K562 (cell line): ENCODE measurements at regions not wholly inside any gene's neighbourhood (a gene's known extent, or its start where the extent isn't known, plus 50 kb on each side); places are given as distances from the start of the nearest gene placed in this dataset.

Source experiments
- ATAC-seq: fragments of 200-7000 bp; cut with Tn5 transposase; 3 replicates; pipeline ENCODE4 v1.9.1; 2020; ENCODE audit warnings: moderate library complexity
- BruUV-seq: library from RNA; stranded (reverse); fragments of 400-500 nt; replicated peaks from 2 replicates; lab custom pipeline; 2021; lab: Mats Ljungman, UMichigan
- CTCF ChIA-PET: fragments of 300-600 bp; formaldehyde crosslinking; extraction: SDS; loops from one replicate; lab custom pipeline; 2021; ENCODE audit warnings: low intra/inter-chr PET ratio; lab: Yijun Ruan, JAX
- POLR2A ChIA-PET: fragments of 300-600, 350-650 bp; sonication (Branson Sonifier 250); formaldehyde crosslinking; extraction: SDS; loops from one replicate; lab custom pipeline; 2021; ENCODE audit warnings: antibody characterized with exemption, inconsistent platforms; lab: Yijun Ruan, JAX
- DNase-seq, 4 experiments: peaks; one replicate each; pipeline versions ENCODE4 v3.0.0 to v3.0.0-alpha.2; 2011 to 2018; ENCODE audit warnings: low spot score in 3 of 4, mixed read lengths in 3 of 4; ENCODE audit errors: extremely low read depth in 1 of 4
- FAIRE-seq: peaks from 2 replicates; lab custom pipeline; 2011; peaks lifted over from hg19 to GRCh38; lab: Jason Lieb, UNC
- H2AFZ ChIP-seq: 2 replicates; pipeline ENCODE4 v1.6.0; 2011; ENCODE audit warnings: low read depth, low read length, control low read depth, inconsistent platforms
- H3K27ac ChIP-seq: fragments of 200-600 bp; 3 replicates; pipeline ENCODE4 v1.8.0; 2011; ENCODE audit warnings: low read depth, mild to moderate bottlenecking, control low read depth, inconsistent platforms, low read length, moderate library complexity, mixed read lengths; ENCODE audit errors: extremely low read depth
- H3K27me3 ChIP-seq, 2 experiments: fragments of 300-600 bp in 1 of 2; 2 replicates in 1 of 2; 3 replicates in 1 of 2; pipeline versions ENCODE4 v1.6.0 to v1.8.0; 2011; ENCODE audit warnings: inconsistent platforms in 2 of 2, low read length in 2 of 2, mild to moderate bottlenecking in 1 of 2, mixed read lengths in 1 of 2, moderate library complexity in 1 of 2; ENCODE audit not compliant: control insufficient read depth in 2 of 2, insufficient read depth in 2 of 2
- H3K36me3 ChIP-seq: fragments of 300-600 bp; 3 replicates; pipeline ENCODE4 v1.8.0; 2011; ENCODE audit warnings: mild to moderate bottlenecking, low read length, inconsistent platforms; ENCODE audit not compliant: control insufficient read depth, insufficient read depth
- H3K4me1 ChIP-seq, 2 experiments: fragments of 200-600 bp in 1 of 2; replicated peaks in 1 of 2; 2 replicates in 1 of 2; 3 replicates in 1 of 2; pipeline versions ENCODE4 v1.5.1 to v1.8.0; 2011; ENCODE audit warnings: inconsistent platforms in 2 of 2, low read length in 2 of 2, mild to moderate bottlenecking in 1 of 2, mixed read lengths in 1 of 2, moderate library complexity in 1 of 2; ENCODE audit not compliant: control insufficient read depth in 2 of 2, insufficient read depth in 2 of 2
- H3K4me2 ChIP-seq: 2 replicates; pipeline ENCODE4 v1.6.1; 2011; ENCODE audit warnings: low read length, control low read depth, inconsistent platforms, mixed read lengths; ENCODE audit not compliant: insufficient read depth
- H3K4me3 ChIP-seq: fragments of 200-600 bp; sonication (generic), shearing (Covaris generic); 2 replicates; pipeline ENCODE4 v1.5.1; 2016; ENCODE audit warnings: control low read depth, inconsistent platforms
- H3K79me2 ChIP-seq: fragments of 200-600 bp; 3 replicates; pipeline ENCODE4 v1.8.0; 2011; ENCODE audit warnings: low read length, inconsistent platforms; ENCODE audit not compliant: control insufficient read depth, insufficient read depth
- H3K9ac ChIP-seq, 2 experiments: 2 replicates each; pipeline versions ENCODE4 v1.6.0 to v1.6.1; 2011; ENCODE audit warnings: low read depth in 2 of 2, low read length in 2 of 2, control low read depth in 1 of 2, inconsistent platforms in 1 of 2, mild to moderate bottlenecking in 1 of 2, mixed read lengths in 1 of 2; ENCODE audit not compliant: insufficient read depth in 1 of 2
- H3K9me1 ChIP-seq: one replicate; pipeline ENCODE4 v1.6.0; 2011; ENCODE audit warnings: inconsistent platforms, mild to moderate bottlenecking, low read length, moderate library complexity; ENCODE audit not compliant: control insufficient read depth, insufficient read depth
- H3K9me3 ChIP-seq: replicated peaks from 2 replicates; pipeline ENCODE4 v1.5.1; 2011; ENCODE audit warnings: low read depth, low read length, inconsistent platforms; ENCODE audit not compliant: control insufficient read depth, insufficient read depth
- H4K20me1 ChIP-seq: replicated peaks from 2 replicates; pipeline ENCODE4 v1.6.1; 2011; ENCODE audit warnings: low read length, inconsistent platforms, mixed read lengths; ENCODE audit not compliant: control insufficient read depth, insufficient read depth
- AFF4 ChIP-seq: sonication (generic); formaldehyde crosslinking; IDR thresholded peaks from 2 replicates; pipeline ENCODE4 v1.8.0; 2023; ENCODE audit warnings: mild to moderate bottlenecking, missing genetic modification reagents
- CHD1 ChIP-seq: fragments of 200-600 bp; sonication (generic); IDR thresholded peaks from one replicate; pipeline ENCODE4 v1.6.1; 2012; ENCODE audit warnings: mild to moderate bottlenecking, moderate library complexity, low read length, inconsistent platforms
- CHD2 ChIP-seq: IDR thresholded peaks from 2 replicates; pipeline ENCODE4 v1.6.1; 2011; ENCODE audit warnings: low read depth, low read length
- HNRNPH1 ChIP-seq: fragments of 200-400 bp; formaldehyde crosslinking; optimal IDR thresholded peaks from 2 replicates; pipeline ENCODE3; 2017; ENCODE audit warnings: low read depth, mild to moderate bottlenecking, low read length, moderate library complexity
- MTA1 ChIP-seq: fragments of 450-650 bp; IDR thresholded peaks from 2 replicates; pipeline ENCODE4 v1.6.1; 2017; ENCODE audit warnings: borderline replicate concordance
- PREB ChIP-seq: sonication (generic); formaldehyde crosslinking; IDR thresholded peaks from 2 replicates; pipeline ENCODE4 v1.8.1; 2023; ENCODE audit warnings: mild to moderate bottlenecking, missing genetic modification reagents
- SFPQ ChIP-seq: fragments of 200-400 bp; formaldehyde crosslinking; IDR thresholded peaks from 2 replicates; pipeline ENCODE4 v1.6.1; 2017; ENCODE audit warnings: mild to moderate bottlenecking, low read depth, low read length, moderate library complexity
- SMC3 ChIP-seq: conservative IDR thresholded peaks from 2 replicates; pipeline ENCODE4 v1.6.1; 2011; ENCODE audit warnings: low read depth, low read length, improper control_type of control experiment; ENCODE audit not compliant: insufficient read depth
- ZFP36 ChIP-seq: fragments of 150-350 bp; IDR thresholded peaks from 2 replicates; pipeline ENCODE4 v1.6.1; 2018; ENCODE audit warnings: low read length, low read depth; ENCODE audit not compliant: partially characterized antibody
- ZNF143 ChIP-seq: sonication (generic); formaldehyde crosslinking; IDR thresholded peaks from 2 replicates; pipeline ENCODE4 v1.9.0; 2022; ENCODE audit warnings: mild to moderate bottlenecking, missing genetic modification reagents
- ZNF174 ChIP-seq: fragments of 250-450 bp; sonication (Bioruptor Pico); IDR thresholded peaks from 2 replicates; pipeline ENCODE4 v1.4.0; 2020; ENCODE audit warnings: mild to moderate bottlenecking
- ZNF696 ChIP-seq: fragments of 250-450 bp; sonication (Bioruptor Pico); conservative IDR thresholded peaks from 2 replicates; pipeline ENCODE4 v1.4.0; 2020; ENCODE audit warnings: mild to moderate bottlenecking, moderate library complexity
- WGBS: fragments of 100-300 bp; shearing (Covaris generic); methylation state at CpG from one replicate; pipeline ENCODE4 v1.1.6; 2016; ENCODE audit warnings: low coverage, mixed read lengths; ENCODE audit not compliant: insufficient coverage; ENCODE audit errors: missing lambda C conversion rate; 5-methylcytosine and 5-hydroxymethylcytosine counted together
- in situ Hi-C: fragments of 300-500 bp; cut with MboI; formaldehyde crosslinking; loops from 4 replicates; pipeline ENCODE4 v1.15.0; 2018; ENCODE audit warnings: inconsistent platforms, mixed read lengths
- intact Hi-C: fragments of 100-400 bp; cut with micrococcal nuclease; formaldehyde crosslinking; loops from 2 replicates; pipeline ENCODE4 v1.14.2; 2022

- TF ChIP-seq ZNF696 (no peak), ZFP36 (no peak), CHD1 (no peak), HNRNPH1 (no peak), AFF4 (no peak), ZNF143 (CRISPR knock-in tag) (no peak)
These were observed 820.8 kb downstream of the TDRD15 start (continued) for GRCh38 chr2:21944536-21944935.

GRCh38 chr2:21945658-21946057 lies 821.9 kb downstream of the TDRD15 start:
- intact Hi-C loops, result no loop called here
- Histone ChIP-seq H3K4me3 (no peak overlapping the region), H4K20me1 (no peaks in the 10 kb centered on the region), H3K27ac (no peak overlapping the region), H3K4me2 (no peak overlapping the region), H3K9ac (no peak overlapping the region)
- DNase-seq (no peak), ATAC-seq (no peak)
- 2% methylated on average over 3 of the region's 3 CpGs for WGBS
- CTCF ChIA-PET, result no interaction called here
- TF ChIP-seq PREB (CRISPR knock-in tag) (no peak), CHD2 (no peak), SMC3 (no peak), ZNF174 (CRISPR knock-in tag) (no peak), MTA1 (no peak), SFPQ (no peak)
- TF ChIP-seq, all 486 proteins: peak for 0
- Histone ChIP-seq H3K9me1 (no peaks in the 10 kb centered on the region), H2AFZ (no peak overlapping the region), H3K9me3 (no peaks in the 10 kb centered on the region; the same call in 1 of the 2 replicates), H3K27me3 (no peaks in the 10 kb centered on the region), H3K4me1 (no peaks in the 10 kb centered on the region), H3K79me2 (no peaks in the 10 kb centered on the region), H3K36me3 (no peaks in the 10 kb centered on the region)
- POLR2A ChIA-PET, result no interaction called here
- no peak for FAIRE-seq
- in situ Hi-C loops, result no loop called here
- BruUV-seq, result no TSS peak
